ENCODE measurements at regions not wholly inside any gene's neighbourhood (a gene's known extent, or its start where the extent isn't known, plus 50 kb on each side); places are given as distances from the start of the nearest gene placed in this dataset.

DNA sequence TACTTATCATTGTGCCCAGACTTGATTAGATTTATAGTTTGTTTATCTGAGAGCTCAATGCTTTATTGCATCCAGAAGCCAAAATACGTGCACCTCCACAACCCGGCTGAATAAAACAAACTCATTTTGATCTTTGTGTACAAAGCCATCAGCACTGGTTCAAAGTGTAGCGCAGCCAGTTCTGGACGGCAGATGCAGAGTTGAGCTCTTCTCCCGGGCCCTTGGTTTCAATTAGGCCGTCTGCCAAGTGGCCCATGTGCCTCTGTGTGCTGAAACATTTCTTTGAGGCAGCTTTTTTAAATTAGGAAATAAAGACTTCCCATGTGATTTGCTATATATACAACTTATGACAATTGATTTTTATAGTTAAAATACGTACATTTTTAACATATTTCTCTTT is 96.2 kb upstream of the RSPO3 start:
- H3K36me3 Mint-ChIP-seq (ENCODE audit: low read depth): no peaks in the 10 kb centered on the region
- no peak overlapping the region for H3K27ac Mint-ChIP-seq
- ATAC-seq (replicated peaks): no peak
- H3K9me3 Mint-ChIP-seq: no peaks in the 10 kb centered on the region
- H3K4me1 Mint-ChIP-seq: no peaks in the 10 kb centered on the region
- peaks cover 9% of the 10 kb centered on the region for H3K27me3 Mint-ChIP-seq
- no peak overlapping the region for H3K4me3 Mint-ChIP-seq

DNA sequence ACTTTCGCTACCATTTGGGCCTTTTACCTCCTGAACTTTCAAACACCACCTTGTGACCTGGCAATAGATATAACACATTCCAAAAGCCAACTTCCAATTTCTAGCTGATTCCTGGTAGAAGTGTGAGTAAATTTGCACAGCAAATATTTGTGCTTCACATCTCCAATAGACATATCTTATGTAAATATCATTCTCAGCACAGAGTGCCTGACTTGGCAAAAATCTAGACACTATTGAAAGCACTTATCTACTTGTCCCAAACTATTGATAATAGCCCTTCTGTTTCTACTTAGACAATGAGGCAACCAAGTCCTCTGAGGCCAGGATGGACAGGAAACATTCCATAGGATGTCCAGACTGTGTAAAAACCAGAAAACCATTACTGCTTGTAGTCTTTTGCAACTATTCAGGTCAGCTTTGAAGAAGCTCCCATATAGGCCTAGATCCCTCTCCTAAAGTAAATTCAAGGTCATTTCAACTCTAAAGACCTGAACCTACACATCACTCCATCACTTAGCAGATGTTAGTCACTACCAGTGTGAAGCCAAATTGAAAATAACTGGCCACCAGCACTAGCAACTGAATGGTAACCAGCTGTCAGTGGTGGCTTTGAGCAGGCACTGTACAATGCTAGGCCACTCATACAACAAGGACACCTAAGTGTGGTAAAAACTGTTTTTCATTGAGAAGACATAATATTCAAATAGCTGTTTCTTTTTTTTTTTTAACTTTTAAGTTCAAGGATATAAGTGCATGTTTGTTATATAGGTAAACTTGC is 95.3 kb upstream of the RSPO3 start:
- no peak for ATAC-seq (replicated peaks)
- peaks cover 9% of the 10 kb centered on the region for H3K27me3 Mint-ChIP-seq
- H3K4me3 Mint-ChIP-seq: no peak overlapping the region
- H3K36me3 Mint-ChIP-seq (ENCODE audit: low read depth): no peaks in the 10 kb centered on the region
- no peaks in the 10 kb centered on the region for H3K9me3 Mint-ChIP-seq
- no peaks in the 10 kb centered on the region for H3K4me1 Mint-ChIP-seq
- no peak overlapping the region for H3K27ac Mint-ChIP-seq

DNA sequence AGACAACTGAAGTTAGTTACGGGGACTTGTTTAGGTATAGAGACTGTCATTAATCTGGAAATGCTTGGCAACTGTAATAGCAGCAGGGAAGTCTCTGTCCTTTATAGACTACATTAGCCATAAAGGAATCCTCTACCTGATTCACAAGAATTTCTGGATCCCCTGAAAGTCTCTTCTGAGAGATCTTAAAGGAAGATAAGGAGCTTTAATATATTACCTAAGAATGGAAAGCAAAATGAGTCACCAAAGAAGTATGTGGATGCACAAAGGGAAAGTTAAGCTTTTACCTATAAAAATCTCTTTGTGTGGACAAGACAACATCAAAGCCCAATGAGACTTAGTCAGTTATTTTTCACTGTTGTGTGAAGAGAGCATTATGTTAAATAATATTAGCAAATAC is 92.2 kb upstream of the RSPO3 start:
- Mint-ChIP-seq H3K4me3 (no peak overlapping the region), H3K36me3 (ENCODE audit: low read depth) (no peaks in the 10 kb centered on the region), H3K9me3 (no peaks in the 10 kb centered on the region), H3K27ac (no peak overlapping the region), H3K4me1 (no peaks in the 10 kb centered on the region), H3K27me3 (peaks cover 9% of the 10 kb centered on the region)
- ATAC-seq (replicated peaks): no peak

DNA sequence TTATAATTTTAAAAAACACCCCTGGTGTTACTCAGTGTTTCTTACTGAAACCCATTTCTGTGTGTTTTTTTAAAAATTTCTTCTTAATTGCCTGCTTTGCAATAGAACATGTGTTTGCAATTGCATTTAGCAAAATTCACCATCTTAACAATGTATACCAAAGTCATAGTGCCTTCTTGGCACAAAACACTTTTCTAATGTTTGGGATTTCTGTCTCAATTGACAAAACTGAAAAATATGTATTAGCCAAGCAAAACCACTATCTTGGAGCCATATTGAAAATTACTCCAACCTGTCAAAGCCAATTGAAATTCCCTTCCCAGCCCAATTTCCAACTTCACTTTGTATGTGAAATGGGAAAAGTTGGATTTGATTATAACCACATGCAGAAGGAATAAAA is 88.4 kb upstream of the RSPO3 start:
- Mint-ChIP-seq H3K4me3 (no peak overlapping the region), H3K36me3 (ENCODE audit: low read depth) (no peaks in the 10 kb centered on the region), H3K27ac (no peak overlapping the region), H3K4me1 (no peaks in the 10 kb centered on the region), H3K9me3 (no peaks in the 10 kb centered on the region), H3K27me3 (peaks cover 3% of the 10 kb centered on the region)
- ATAC-seq (replicated peaks): no peak

DNA sequence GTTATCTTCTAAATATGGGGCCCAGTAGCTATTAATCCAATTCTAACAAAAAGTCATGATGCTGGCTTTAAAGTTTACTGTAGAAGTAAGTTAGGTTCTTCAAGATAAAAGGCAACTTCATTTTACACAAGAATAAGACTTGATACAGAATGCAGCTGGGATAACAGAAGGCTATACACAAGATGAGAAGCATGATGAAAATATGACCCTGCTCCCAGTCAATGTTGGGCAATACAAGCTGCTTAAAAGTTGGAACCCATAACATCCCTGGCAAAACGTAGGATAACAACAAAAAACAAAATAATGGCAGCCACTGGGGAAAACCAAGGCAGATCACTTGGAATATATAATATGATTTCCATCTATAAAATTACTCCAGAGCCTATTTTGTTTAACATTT is 87.6 kb upstream of the RSPO3 start:
- no peak for ATAC-seq (replicated peaks)
- Mint-ChIP-seq H3K4me1 (no peaks in the 10 kb centered on the region), H3K9me3 (no peaks in the 10 kb centered on the region)

DNA sequence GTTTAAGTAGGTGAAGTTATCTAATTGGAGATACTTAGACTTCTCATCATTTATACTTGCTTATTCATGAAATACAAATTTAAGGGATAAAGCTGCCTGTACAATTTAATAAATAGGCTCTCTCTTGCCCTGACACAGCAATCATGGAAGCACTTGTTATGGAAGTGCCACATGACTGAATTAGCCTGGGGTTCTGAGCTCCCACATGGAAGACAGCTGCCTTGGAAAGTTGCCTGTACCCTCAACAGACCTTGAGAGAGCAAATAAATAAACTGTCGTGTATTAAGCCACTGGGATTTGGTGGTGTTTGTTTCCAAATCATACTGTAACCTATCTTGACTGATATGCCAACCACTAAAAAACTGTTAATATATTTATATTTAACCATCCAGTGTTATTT is 87.0 kb upstream of the RSPO3 start:
- no peaks in the 10 kb centered on the region for H3K27me3 Mint-ChIP-seq
- H3K27ac Mint-ChIP-seq: no peak overlapping the region
- ATAC-seq (replicated peaks): no peak

More for the DNA sequence above, 87.6 kb upstream of the RSPO3 start:
- Mint-ChIP-seq H3K27ac (no peak overlapping the region), H3K4me3 (no peak overlapping the region), H3K36me3 (ENCODE audit: low read depth) (no peaks in the 10 kb centered on the region), H3K27me3 (peaks cover 3% of the 10 kb centered on the region)

DNA sequence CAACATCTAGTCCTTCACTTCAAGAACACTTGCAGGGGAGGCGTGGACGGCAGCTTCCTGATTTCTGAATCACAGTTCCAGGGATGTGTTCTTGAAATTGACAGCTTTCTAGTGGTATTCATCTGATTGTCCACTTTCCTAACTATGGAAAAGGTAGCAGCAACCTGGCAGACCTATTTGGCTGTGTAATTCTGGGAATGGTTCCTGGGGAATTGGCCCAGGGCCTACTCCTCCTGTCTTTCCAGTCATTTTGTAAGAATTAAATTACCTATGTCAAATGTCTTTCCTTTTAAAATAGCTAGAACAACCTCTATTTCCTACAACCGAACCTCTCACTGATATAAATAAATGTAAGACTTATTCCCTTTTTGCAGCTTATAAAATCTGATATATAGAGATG is 85.5 kb upstream of the RSPO3 start:
- no peak for ATAC-seq (replicated peaks)
- Mint-ChIP-seq H3K9me3 (no peaks in the 10 kb centered on the region), H3K27ac (no peak overlapping the region), H3K36me3 (ENCODE audit: low read depth) (no peaks in the 10 kb centered on the region), H3K4me1 (no peaks in the 10 kb centered on the region), H3K27me3 (peaks cover 6% of the 10 kb centered on the region), H3K4me3 (no peak overlapping the region)

More for the DNA sequence above, 87.0 kb upstream of the RSPO3 start:
- Mint-ChIP-seq H3K4me3 (no peak overlapping the region), H3K4me1 (no peaks in the 10 kb centered on the region), H3K36me3 (ENCODE audit: low read depth) (no peaks in the 10 kb centered on the region), H3K9me3 (no peaks in the 10 kb centered on the region)

DNA sequence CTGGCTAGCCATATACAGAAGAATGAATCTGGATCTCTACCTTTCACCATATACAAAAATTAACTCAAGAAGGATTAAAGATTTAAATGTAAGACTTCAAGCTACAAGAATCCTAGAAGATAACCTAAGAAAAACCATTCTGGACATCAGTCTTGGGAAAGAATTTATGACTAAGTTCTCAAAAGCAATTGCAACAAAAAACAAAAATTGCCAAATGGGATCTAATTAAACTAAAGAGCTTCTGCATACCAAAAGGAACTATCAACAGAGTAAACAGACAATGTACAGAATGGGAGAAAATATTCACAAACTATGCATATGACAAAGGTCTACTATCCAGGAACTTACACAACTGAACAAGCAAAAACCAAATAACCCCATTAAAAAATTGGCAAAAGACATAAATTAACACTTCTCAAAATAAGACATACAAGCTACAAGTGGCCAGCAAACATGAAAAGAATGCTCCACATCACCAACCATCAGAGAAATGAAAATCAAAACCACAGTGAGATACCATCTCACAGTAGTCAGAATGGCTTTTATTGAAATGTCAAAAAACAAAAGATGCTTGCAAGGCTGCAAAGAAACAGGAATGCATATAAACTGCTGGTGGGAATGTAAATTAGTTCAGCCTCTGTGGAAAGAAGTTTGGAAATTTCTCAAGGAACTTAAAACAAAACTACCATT is 66.8 kb upstream of the RSPO3 start:
- Mint-ChIP-seq H3K9me3 (peaks cover 6% of the 10 kb centered on the region), H3K36me3 (ENCODE audit: low read depth) (no peaks in the 10 kb centered on the region), H3K27ac (no peak overlapping the region), H3K4me1 (no peaks in the 10 kb centered on the region), H3K27me3 (no peaks in the 10 kb centered on the region), H3K4me3 (no peak overlapping the region)
- ATAC-seq (replicated peaks): no peak

DNA sequence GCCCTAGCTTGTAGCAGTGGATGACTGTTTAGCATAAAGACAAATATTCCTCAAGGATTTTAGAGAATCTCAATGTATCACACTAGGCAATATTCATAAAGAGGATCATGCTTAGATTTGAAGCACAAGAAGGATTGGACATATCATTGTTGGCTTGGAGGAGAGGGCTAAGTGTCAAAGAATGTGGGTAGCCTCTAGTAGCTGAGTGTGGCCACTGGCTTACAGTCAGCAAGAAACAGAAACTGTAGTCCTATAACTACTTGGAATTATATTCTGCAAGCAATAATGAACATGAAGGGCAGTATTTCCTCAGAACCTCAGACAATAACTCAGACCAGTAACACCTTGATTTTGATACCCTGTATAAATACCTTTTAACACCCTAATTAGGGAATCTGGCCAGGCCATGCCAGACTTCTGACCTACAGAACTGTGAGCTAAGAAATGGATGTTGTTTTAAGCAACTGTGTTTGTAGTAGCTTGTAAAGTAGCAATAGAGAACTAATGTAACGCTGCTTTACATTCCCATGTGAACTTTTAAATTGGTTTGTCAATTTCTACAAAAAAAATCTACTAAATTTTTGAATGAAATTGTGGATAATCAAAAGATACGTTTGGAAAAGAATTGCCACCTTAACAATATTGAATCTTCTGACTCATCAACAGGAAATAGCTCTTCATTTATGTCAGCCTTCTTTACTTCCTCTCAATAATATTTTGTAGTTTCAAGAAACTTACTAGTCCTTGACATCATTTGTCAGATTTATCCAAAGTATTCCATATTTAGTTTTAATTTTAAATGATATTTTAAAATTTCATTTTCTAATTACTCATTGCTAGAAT is 65.2 kb upstream of the RSPO3 start:
- H3K9me3 Mint-ChIP-seq: peaks cover 6% of the 10 kb centered on the region
- ATAC-seq (replicated peaks): no peak
- no peaks in the 10 kb centered on the region for H3K4me1 Mint-ChIP-seq
- H3K4me3 Mint-ChIP-seq: no peak overlapping the region
- H3K27me3 Mint-ChIP-seq: no peaks in the 10 kb centered on the region
- H3K27ac Mint-ChIP-seq: no peak overlapping the region
- H3K36me3 Mint-ChIP-seq (ENCODE audit: low read depth): no peaks in the 10 kb centered on the region

DNA sequence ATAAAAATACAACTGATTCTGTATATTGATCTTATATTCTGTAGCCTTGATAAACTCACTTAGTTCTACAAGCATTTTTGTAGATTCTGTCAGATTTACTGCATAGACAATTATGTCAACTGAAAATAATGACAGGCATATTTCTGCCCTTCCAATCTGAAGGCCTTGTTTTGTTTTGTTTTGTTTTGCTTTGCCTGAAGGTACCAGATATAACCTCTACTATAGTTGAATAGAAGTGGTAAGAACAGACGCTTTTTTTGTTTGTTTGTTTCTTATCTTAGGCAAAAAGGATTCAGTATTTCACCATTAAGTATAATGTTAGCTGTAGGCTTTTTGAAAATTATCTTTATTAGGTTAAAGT is 64.6 kb upstream of the RSPO3 start:
- ATAC-seq (replicated peaks): no peak
- Mint-ChIP-seq H3K4me3 (no peak overlapping the region), H3K27ac (no peak overlapping the region), H3K27me3 (no peaks in the 10 kb centered on the region), H3K9me3 (peaks cover 9% of the 10 kb centered on the region), H3K4me1 (no peaks in the 10 kb centered on the region), H3K36me3 (ENCODE audit: low read depth) (no peaks in the 10 kb centered on the region)

DNA sequence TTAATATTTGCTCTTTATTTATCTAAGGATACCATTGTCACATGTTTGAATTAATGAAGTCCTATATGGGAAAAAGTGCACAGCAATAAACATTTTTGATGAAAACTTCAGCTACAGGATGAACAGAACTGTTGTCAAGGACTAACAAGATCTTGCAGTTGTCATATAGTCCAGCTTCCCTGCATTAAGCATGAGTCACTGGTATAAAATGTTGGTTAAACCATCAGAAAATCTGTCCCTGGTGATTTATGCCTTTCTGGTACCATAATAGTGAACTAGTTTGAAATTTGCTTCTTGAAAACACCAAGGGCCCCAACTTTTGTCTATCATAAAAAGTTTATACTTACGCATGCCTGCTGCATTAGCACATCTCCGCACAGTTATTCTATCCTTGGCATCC is 60.4 kb upstream of the RSPO3 start:
- Mint-ChIP-seq H3K4me3 (no peak overlapping the region), H3K9me3 (peaks cover 3% of the 10 kb centered on the region), H3K36me3 (ENCODE audit: low read depth) (no peaks in the 10 kb centered on the region), H3K27ac (no peak overlapping the region), H3K27me3 (no peaks in the 10 kb centered on the region), H3K4me1 (no peaks in the 10 kb centered on the region)
- ATAC-seq (replicated peaks): no peak

DNA sequence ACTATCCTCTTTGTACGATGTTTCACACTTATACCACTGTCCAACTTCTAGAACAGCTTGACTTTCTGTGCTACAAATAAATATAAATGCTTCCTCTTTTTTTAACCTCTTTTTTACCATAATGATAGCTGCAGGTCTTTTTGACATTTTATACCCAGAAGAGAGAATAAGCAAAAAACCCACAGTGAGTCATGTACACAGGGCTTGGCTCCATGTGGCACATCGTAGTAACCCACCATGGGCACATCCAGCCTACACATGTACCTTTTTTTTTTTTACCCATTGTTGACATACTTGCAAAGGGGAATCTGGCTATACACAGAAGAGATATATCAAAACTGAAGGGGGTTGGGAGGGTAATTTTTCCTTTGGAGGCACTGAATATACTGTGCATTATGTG is 59.5 kb upstream of the RSPO3 start:
- H3K4me1 Mint-ChIP-seq: no peaks in the 10 kb centered on the region
- H3K36me3 Mint-ChIP-seq (ENCODE audit: low read depth): no peaks in the 10 kb centered on the region
- no peak for ATAC-seq (replicated peaks)
- no peak overlapping the region for H3K27ac Mint-ChIP-seq
- H3K27me3 Mint-ChIP-seq: no peaks in the 10 kb centered on the region
- no peak overlapping the region for H3K4me3 Mint-ChIP-seq
- H3K9me3 Mint-ChIP-seq: peaks cover 3% of the 10 kb centered on the region
